Head of caudate nucleus (tissue), 42 donors: ENCODE measurements at regions not wholly inside any gene's neighbourhood (a gene's known extent, or its start where the extent isn't known, plus 50 kb on each side); places are given as distances from the start of the nearest gene placed in this dataset.
A peak's percentile ranks its signal among the peaks of the same experiment; 100 is the strongest.
"Not testable (repeated sequence)": the region's sequence is repeated elsewhere in the genome, so short reads cannot be mapped to it uniquely, and the experiment has no call there.

Experiments used
- DNase-seq, 42 donors: peaks; one replicate each; pipeline versions ENCODE4 v3.0.0 to v3.0.0-alpha.2; 2020 to 2021; ENCODE audit warnings: mixed read lengths in 7 of 42
- intact Hi-C: fragments of 100-400 bp; cut with DNase I; formaldehyde crosslinking; loops from one replicate; pipeline ENCODE4 v1.15.0; 2022

GRCh38 chr3:128550471-128551126 is 57.6 kb upstream of the GATA2 start:
- intact Hi-C loops: no loop called here
- peak in 2 of 42 donors; percentile 9 to 25 for DNase-seq

- DNase-seq: peak in 1 of 42 donors; percentile 7
- intact Hi-C loops: no loop called here
Observed at GRCh38 chr3:128550113-128550440, 57.1 kb upstream of the GATA2 start.

DNA sequence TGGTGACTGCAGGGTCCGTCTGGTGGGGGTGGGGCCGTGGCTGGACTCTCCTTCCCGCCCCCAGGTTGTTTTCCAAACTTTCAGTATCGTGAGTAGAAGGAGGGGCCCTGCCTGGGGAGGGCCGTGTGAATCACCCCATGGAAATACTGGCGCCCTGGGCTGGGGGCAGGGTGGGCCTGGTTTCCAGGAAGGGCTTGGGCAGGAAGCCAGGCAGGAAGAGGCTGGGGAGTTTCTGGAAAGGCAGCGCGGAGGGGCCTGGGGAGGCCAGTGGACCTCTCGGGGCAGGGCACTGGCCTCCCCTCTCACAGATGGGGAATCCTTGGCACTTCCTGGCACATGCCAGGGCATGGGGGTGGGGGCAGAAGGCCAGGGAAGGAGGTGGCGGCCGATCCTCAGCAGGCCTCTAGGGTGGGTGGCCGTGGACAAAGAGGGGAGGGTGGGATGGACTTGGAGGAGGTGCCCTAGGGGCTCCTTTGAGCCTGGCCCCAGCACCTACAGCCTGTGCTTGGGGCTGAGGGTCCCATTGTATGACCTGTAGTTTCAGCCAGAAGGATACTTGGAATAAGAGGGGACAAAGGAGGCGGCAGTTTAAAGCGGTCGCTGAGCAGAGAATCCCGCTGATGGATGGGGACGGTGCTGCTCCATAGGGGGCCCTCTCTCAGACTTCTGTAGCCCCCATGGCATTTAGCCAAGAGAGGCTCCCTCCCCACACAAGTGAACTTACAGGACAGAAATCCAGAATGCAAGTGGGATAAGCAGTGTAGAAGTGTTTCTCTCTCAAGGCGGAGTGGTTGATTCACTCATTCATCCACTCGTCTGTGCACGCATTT is 56.5 kb upstream of the GATA2 start:
- DNase-seq: peak in 3 of 42 donors; percentile 13 to 62 (median 17)
- intact Hi-C loops: no loop called here

- no peak for DNase-seq
- intact Hi-C loops: no loop called here
Observed at GRCh38 chr3:128548426-128549282, 55.7 kb upstream of the GATA2 start.

GRCh38 chr3:128548021-128548420 is 55.0 kb upstream of the GATA2 start:
- intact Hi-C loops: no loop called here
- no peak for DNase-seq

- no peak for DNase-seq
- intact Hi-C loops: no loop called here
Observed at GRCh38 chr3:128547368-128547987, 54.5 kb upstream of the GATA2 start.

DNA sequence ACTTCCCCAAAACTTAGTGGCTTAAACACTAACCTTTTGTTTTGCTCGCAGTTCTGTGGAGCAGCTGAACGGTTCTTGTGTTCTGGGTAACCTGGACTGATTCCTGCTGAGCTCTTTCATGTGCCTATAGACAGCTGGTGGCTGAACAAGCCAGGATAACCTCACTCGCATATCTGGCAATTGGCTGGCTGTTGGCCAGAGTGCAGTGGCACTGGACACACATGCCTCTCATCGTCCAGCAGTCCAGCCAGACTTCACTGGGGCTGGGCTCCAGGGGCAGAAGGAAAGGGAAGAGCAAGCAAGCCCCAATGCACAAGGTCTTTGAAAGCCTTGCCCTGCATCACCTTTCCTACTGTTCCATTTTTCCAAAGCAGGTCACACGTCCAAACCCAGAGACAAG is 53.6 kb upstream of the GATA2 start:
- intact Hi-C loops: no loop called here
- DNase-seq: no peak

DNA sequence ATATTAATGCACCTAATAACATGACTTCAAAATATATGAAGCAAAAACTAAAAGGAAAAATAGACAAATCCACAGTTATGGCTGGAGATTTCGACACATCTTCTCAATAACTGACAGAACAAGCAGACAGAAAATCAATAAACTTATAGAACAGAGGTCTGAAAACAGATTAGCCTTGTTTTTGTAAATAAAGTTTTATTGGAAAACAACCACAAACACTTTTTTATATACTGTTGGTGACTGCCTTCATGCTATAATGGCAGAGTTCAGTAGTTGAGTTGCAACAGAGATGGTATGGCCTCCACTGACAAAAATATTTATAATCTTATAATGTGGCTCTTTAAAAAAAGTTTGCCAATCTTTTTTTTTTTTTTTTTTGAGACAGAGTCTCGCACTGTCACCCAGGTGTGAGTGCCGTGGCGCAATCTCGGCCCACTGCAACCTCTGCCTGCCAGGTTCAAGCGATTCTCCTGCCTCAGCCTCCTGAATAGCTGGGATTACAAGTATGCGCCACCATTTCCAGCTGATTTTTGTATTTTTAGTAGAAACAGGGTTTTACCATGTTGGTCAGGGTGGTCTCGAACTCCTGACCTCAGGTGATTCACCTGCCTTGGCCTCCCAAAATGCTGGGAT is 52.2 kb upstream of the GATA2 start:
- intact Hi-C loops: no loop called here
- no peak for DNase-seq

GRCh38 chr3:128544190-128544589 is 51.2 kb upstream of the GATA2 start:
- no peak for DNase-seq
- intact Hi-C loops: no loop called here

- intact Hi-C loops: not testable (repeated sequence)
- peak in 1 of 42 donors; percentile 1 for DNase-seq
Observed at GRCh38 chr3:128543570-128544174, 50.7 kb upstream of the GATA2 start.
